Neural progenitor cell (in vitro differentiated cells): ENCODE measurements at regions not wholly inside any gene's neighbourhood (a gene's known extent, or its start where the extent isn't known, plus 50 kb on each side); places are given as distances from the start of the nearest gene placed in this dataset.

ENCODE experiments used
- DNase-seq: peaks from one replicate; pipeline ENCODE4 v3.0.0-alpha.2; 2016; ENCODE audit warnings: low spot score
- H2AFZ ChIP-seq: fragments of 200-600 bp; sonication (generic); replicated peaks from 2 replicates; pipeline ENCODE4 v1.6.1; 2016; ENCODE audit warnings: antibody characterized with exemption
- H3F3A ChIP-seq: fragments of 200-600 bp; sonication (generic); 2 replicates; pipeline ENCODE4 v1.6.1; 2016; ENCODE audit warnings: antibody characterized with exemption, low read depth
- H3K27ac ChIP-seq: fragments of 200-600 bp; sonication (generic); 2 replicates; pipeline ENCODE4 v1.5.1; 2016; ENCODE audit warnings: mild to moderate bottlenecking
- H3K27me3 ChIP-seq: fragments of 200-600 bp; sonication (generic); 2 replicates; pipeline ENCODE4 v1.6.1; 2016; ENCODE audit warnings: mild to moderate bottlenecking, moderate library complexity
- H3K36me3 ChIP-seq: fragments of 200-600 bp; sonication (generic); 2 replicates; pipeline ENCODE4 v1.5.1; 2016
- H3K4me1 ChIP-seq: fragments of 200-600 bp; sonication (generic); 2 replicates; pipeline ENCODE4 v1.6.1; 2016; ENCODE audit warnings: mixed run types
- H3K4me2 ChIP-seq: fragments of 200-600 bp; sonication (generic); 2 replicates; pipeline ENCODE4 v1.6.1; 2016
- H3K4me3 ChIP-seq: fragments of 200-600 bp; sonication (generic); 2 replicates; pipeline ENCODE4 v1.5.1; 2016
- H3K79me2 ChIP-seq: fragments of 200-600 bp; sonication (generic); 2 replicates; pipeline ENCODE4 v1.6.1; 2016; ENCODE audit warnings: low read depth
- H3K9ac ChIP-seq: fragments of 200-600 bp; sonication (generic); 2 replicates; pipeline ENCODE4 v1.6.1; 2016
- H3K9me3 ChIP-seq: fragments of 200-600 bp; sonication (generic); 2 replicates; pipeline ENCODE4 v1.5.1; 2016; ENCODE audit warnings: low read depth
- H4K20me1 ChIP-seq: fragments of 200-600 bp; sonication (generic); 2 replicates; pipeline ENCODE4 v1.6.1; 2016; ENCODE audit warnings: low read depth
- H3K27ac Mint-ChIP-seq: 3 replicates; pipeline ENCODE4 v1.8.0; 2021; ENCODE audit warnings: mixed read lengths
- H3K27me3 Mint-ChIP-seq: 2 replicates; pipeline ENCODE4 v1.8.0; 2022; ENCODE audit warnings: low read depth, mild to moderate bottlenecking, inconsistent platforms, moderate library complexity, mixed read lengths; ENCODE audit not compliant: insufficient read depth
- H3K36me3 Mint-ChIP-seq: 3 replicates; pipeline ENCODE4 v1.8.0; 2021; ENCODE audit warnings: mixed read lengths
- H3K4me1 Mint-ChIP-seq: 3 replicates; pipeline ENCODE4 v1.8.0; 2021; ENCODE audit warnings: mixed read lengths
- H3K4me3 Mint-ChIP-seq: 3 replicates; pipeline ENCODE4 v1.8.0; 2021; ENCODE audit warnings: mild to moderate bottlenecking, moderate library complexity, mixed read lengths
- H3K9me3 Mint-ChIP-seq: 3 replicates; pipeline ENCODE4 v1.8.0; 2020; ENCODE audit warnings: mixed read lengths
- CTCF ChIP-seq: fragments of 200-600 bp; sonication (generic); IDR thresholded peaks from 2 replicates; pipeline ENCODE4 v1.5.1; 2017; ENCODE audit warnings: antibody characterized with exemption, mild to moderate bottlenecking
- EZH2 ChIP-seq: fragments of 200-600 bp; sonication (generic); IDR thresholded peaks from 2 replicates; pipeline ENCODE4 v1.6.1; 2017; ENCODE audit warnings: antibody characterized with exemption, mild to moderate bottlenecking, moderate library complexity
- EZH2phosphoT487 ChIP-seq: fragments of 200-600 bp; sonication (generic); IDR thresholded peaks from 2 replicates; pipeline ENCODE4 v1.6.1; 2017; ENCODE audit warnings: antibody characterized with exemption

- H3K27me3 ChIP-seq, result no peaks in the 10 kb centered on the region
- no peak overlapping the region for H2AFZ ChIP-seq
- H3K4me3 ChIP-seq, result no peak overlapping the region
- H3K36me3 ChIP-seq, result no peaks in the 10 kb centered on the region
- no peaks in the 10 kb centered on the region for H3F3A ChIP-seq
- H3K9me3 ChIP-seq, result no peaks in the 10 kb centered on the region
- peaks cover 5% of the 10 kb centered on the region for H3K27me3 Mint-ChIP-seq
- no peak for DNase-seq
- peaks cover 10% of the 10 kb centered on the region for H3K9me3 Mint-ChIP-seq
- H3K4me2 ChIP-seq, result no peak overlapping the region
- H3K36me3 Mint-ChIP-seq, result no peaks in the 10 kb centered on the region
- H3K27ac Mint-ChIP-seq, result no peak overlapping the region
- no peak overlapping the region for H3K4me3 Mint-ChIP-seq
- TF ChIP-seq EZH2 (no peak), CTCF (peak; percentile 6)
- no peak overlapping the region for H3K9ac ChIP-seq
- no peaks in the 10 kb centered on the region for H3K79me2 ChIP-seq
- no peak overlapping the region for H3K27ac ChIP-seq
- H4K20me1 ChIP-seq, result no peaks in the 10 kb centered on the region
- H3K4me1 ChIP-seq, result peaks cover 9% of the 10 kb centered on the region
- H3K4me1 Mint-ChIP-seq, result peaks cover 41% of the 10 kb centered on the region
Observed at GRCh38 chr3:110575702-110576101, 495.9 kb upstream of the NECTIN3 start.

GRCh38 chr3:110576960-110577359 is 494.7 kb upstream of the NECTIN3 start:
- TF ChIP-seq CTCF (no peak), EZH2phosphoT487 (no peak), EZH2 (no peak)
- H3K4me2 ChIP-seq, result no peak overlapping the region

GRCh38 chr3:110577854-110578253 is 493.8 kb upstream of the NECTIN3 start:
- no peak overlapping the region for H3K27ac Mint-ChIP-seq
- no peak overlapping the region for H3K4me3 Mint-ChIP-seq
- peaks cover 5% of the 10 kb centered on the region for H3K27me3 Mint-ChIP-seq

More at GRCh38 chr3:110576960-110577359, 494.7 kb upstream of the NECTIN3 start:
- H3K27me3 ChIP-seq, result no peaks in the 10 kb centered on the region
- peak; percentile 78 for DNase-seq
- H3K9me3 ChIP-seq, result no peaks in the 10 kb centered on the region
- H3K4me3 ChIP-seq, result no peak overlapping the region
- Mint-ChIP-seq H3K36me3 (no peaks in the 10 kb centered on the region), H3K27me3 (peaks cover 5% of the 10 kb centered on the region), H3K9me3 (peaks cover 12% of the 10 kb centered on the region), H3K27ac (peak overlapping the region; percentile 26), H3K4me1 (peaks cover 41% of the 10 kb centered on the region), H3K4me3 (no peak overlapping the region)
- H3K9ac ChIP-seq, result no peak overlapping the region
- H3K4me1 ChIP-seq, result peaks cover 9% of the 10 kb centered on the region
- H3K27ac ChIP-seq, result no peak overlapping the region
- no peaks in the 10 kb centered on the region for H3K79me2 ChIP-seq
- no peak overlapping the region for H2AFZ ChIP-seq
- H3F3A ChIP-seq, result no peaks in the 10 kb centered on the region
- H3K36me3 ChIP-seq, result no peaks in the 10 kb centered on the region
- no peaks in the 10 kb centered on the region for H4K20me1 ChIP-seq

More at GRCh38 chr3:110577854-110578253, 493.8 kb upstream of the NECTIN3 start:
- no peak overlapping the region for H3K27ac ChIP-seq
- H4K20me1 ChIP-seq, result no peaks in the 10 kb centered on the region
- H3K36me3 ChIP-seq, result no peaks in the 10 kb centered on the region
- peaks cover 9% of the 10 kb centered on the region for H3K4me1 ChIP-seq
- no peak for DNase-seq
- H3K36me3 Mint-ChIP-seq, result no peaks in the 10 kb centered on the region
- no peak overlapping the region for H3K4me2 ChIP-seq
- H3F3A ChIP-seq, result no peaks in the 10 kb centered on the region
- H3K9ac ChIP-seq, result no peak overlapping the region
- no peak overlapping the region for H2AFZ ChIP-seq
- no peaks in the 10 kb centered on the region for H3K79me2 ChIP-seq
- no peaks in the 10 kb centered on the region for H3K9me3 ChIP-seq
- H3K9me3 Mint-ChIP-seq, result peaks cover 17% of the 10 kb centered on the region
- no peaks in the 10 kb centered on the region for H3K27me3 ChIP-seq
- TF ChIP-seq EZH2 (no peak), EZH2phosphoT487 (no peak), CTCF (no peak)
- H3K4me1 Mint-ChIP-seq, result peaks cover 43% of the 10 kb centered on the region
- H3K4me3 ChIP-seq, result no peak overlapping the region
